Activated CD4-positive, alpha-beta T cell treated with anti-CD3 and anti-CD28 coated beads, Interleukin-2, Interleukin-6, amounts not matched to agents 100 ng/mL and 50 ng/mL, durations not matched to agents 16 hours and 8 hours (primary cell): ENCODE measurements at regions not wholly inside any gene's neighbourhood (a gene's known extent, or its start where the extent isn't known, plus 50 kb on each side); places are given as distances from the start of the nearest gene placed in this dataset.

Source experiments
- DNase-seq: peaks from one replicate; pipeline ENCODE4 v3.0.0-alpha.2; 2020

DNA sequence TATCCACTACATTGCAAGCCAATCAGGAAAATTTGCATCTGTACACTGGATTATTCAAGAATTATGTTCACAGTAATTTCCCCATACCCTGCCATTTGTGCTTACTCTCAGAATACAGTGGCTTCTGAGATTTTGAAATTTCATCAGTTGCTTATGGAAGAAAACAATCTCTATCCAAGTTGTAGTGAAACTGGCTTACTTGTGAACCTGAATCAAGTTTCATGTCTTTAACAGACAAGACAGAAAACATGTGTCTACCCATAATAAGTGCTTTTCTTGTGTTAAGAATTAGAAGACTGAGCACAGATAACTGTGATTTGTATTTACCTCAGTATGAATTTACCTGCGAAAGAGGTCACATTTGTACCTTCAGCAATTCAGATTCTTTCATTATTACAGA lies 672.7 kb upstream of the ADGRL2 start:
- DNase-seq = no peak

DNA sequence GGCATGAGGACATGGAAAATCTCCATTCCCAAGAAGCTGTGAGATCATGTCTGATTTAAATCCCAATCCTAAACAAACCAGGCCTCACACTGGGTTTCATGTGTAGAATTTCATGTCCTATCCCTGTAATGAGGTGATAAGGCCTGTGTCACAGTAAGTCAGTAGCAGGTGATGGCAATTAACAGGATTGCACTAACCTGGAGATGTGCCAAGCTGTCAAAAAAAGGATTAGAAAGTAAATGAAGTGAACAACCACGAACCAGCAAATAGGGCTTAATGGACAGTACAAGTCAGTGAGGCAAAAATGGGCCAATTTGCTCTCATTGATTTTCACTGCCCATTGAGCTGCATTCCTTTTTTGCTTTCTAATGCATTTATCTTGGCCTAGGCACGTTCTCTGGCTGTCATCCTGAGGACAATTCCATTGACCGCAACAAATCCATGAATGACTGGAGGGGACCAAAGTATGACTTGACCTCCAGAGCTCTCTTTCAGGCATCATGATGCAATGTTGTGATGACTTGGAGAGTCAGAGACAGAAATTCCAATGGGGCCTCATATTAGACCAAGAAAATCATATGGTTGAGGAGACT lies 673.6 kb upstream of the ADGRL2 start:
- no peak for DNase-seq

DNA sequence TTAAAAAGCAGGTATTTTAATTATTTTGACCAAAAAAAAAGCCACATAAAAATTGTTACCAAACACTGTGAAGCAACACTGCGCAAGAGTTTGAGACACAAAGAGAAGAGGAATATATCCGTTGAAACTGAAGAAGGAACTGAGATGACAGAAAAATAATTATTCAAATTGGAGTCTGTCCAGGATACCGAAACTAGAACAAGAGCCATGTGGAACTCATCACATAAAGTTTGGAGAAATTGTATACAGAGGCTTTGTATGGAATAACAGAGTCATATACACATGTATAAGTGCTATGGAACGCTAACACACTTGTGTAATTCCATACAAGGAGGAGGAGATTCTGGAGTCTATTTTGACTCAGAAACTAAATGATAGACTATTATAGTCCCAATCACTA lies 675.1 kb upstream of the ADGRL2 start:
- DNase-seq = no peak

DNA sequence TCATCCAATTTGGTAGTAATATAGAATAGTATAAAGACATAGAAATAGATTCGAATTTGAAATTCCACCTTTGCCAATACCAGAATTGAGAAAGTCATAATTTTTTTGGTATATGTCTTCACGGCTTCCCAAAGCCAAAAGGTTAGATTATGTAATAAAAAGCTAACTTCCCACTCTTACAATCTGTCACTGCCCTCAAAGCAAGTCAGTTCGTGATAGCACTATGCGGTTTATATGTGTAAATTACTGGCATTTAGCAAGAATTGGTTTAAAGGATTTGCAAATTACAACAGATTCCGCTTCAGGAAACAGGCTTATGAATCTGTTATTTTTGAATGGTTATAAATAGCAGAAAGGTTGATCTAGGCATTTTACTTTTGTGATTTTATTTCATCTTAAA lies 679.4 kb upstream of the ADGRL2 start:
- no peak for DNase-seq

DNA sequence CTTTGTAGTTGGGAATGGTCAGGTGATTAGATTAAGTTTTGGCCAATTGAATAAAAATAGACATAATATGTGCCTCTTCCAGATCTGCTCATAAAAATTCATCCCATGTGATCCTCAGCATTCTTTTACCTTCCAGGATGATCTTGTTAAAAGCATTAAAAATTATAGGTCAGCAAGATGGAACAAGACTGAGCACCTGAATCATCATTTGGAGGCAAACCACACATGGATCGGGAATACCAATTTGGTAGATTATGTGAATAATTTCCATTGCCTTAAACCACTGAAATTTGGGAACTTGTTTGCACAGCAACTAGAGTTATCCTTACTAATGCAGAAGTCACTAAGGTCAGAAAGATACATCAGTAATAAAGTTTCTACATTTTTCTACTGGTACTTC lies 681.4 kb upstream of the ADGRL2 start:
- DNase-seq = no peak

DNA sequence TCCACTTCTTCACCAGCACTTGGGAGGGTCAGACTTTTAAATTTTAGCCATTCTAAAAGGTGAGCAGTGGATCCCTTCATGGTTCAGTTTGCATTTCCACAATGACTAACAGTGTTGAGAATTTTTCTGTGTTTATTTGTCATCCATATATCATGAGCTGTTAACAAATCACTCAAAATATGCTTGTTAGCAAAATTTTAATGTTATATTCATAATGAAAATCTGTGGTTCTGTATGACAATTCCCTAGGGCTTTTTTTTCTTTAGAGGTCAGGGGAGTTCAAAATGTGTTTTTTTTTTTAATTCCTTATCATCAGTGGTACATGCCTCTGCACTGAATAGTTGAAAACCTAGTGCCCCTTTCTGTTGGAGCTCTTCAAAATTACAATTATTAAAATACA lies 682.2 kb upstream of the ADGRL2 start:
- no peak for DNase-seq

DNA sequence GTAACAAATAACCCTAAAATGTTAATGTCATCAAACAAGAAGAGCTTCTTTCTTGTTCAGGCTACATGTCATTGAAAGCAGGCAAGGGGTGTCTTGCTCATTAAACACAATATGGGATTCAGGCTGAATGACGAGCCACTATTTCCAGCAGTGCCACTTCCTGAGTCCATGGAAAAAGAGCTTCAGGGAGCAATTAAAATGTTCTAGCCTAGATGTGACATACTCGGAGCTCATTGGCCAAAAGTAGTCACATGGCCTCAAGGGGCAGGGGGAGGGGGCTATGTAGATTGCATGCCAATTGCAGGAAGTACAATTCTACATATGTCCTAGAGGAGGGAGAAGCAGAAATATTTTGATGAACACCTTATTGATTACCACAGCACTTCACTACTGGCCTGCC lies 685.3 kb upstream of the ADGRL2 start:
- DNase-seq = no peak

DNA sequence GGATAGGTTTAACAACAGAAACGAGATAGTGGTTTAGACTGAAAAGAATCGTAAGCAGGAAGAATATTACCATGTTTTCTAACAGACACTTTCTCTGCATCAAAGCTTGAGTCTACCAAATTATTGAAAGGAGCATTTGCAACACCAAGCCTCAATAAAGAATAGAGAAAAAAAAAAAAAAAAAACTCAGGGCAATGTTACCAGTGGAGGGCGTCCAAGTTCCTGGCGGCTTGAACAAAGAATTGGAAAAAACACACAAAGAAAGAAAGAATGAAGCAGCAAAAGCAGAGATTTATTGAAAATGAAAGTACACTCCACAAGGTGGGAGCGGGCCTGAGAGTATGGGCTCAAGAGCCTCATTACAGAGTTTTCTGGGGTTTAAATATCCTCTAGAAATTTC lies 686.5 kb upstream of the ADGRL2 start:
- no peak for DNase-seq

DNA sequence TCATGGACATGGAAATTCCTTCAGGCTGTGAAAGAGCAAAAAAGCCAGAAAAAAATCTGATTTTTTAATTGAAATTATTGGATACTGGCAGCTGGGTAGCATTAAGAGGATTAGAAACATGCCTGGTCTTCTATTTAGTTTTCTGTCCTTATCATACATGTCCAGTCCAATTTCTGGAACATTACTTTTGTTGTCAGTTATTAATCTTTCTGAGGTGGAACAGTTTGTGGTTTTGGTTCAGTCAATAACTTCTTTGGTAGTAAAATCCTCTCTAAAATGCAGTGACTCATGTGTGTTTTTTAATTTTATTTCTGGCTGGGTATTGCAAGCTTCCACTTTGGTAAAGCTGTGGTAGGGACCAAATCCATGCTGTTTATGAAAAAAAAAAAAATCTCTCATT lies 687.0 kb upstream of the ADGRL2 start:
- no peak for DNase-seq

DNA sequence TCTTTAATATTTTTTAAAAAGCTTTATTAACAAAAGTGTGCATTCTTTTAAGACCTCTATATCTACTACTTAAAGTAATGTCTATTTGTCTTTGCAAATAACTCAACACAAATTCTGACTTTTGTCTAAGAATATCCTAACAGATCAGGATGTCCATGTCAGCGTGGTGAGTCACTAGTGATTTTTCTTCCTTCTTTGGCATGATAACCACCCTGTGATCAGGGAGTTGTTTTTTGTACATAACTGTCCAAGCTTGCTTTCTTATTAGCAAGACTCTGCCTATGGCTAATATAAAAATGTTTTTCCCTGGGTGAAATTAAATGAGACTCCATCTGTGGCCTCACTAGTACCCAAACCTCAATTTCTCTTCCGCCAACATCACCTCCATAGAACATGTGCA lies 688.9 kb upstream of the ADGRL2 start:
- no peak for DNase-seq

DNA sequence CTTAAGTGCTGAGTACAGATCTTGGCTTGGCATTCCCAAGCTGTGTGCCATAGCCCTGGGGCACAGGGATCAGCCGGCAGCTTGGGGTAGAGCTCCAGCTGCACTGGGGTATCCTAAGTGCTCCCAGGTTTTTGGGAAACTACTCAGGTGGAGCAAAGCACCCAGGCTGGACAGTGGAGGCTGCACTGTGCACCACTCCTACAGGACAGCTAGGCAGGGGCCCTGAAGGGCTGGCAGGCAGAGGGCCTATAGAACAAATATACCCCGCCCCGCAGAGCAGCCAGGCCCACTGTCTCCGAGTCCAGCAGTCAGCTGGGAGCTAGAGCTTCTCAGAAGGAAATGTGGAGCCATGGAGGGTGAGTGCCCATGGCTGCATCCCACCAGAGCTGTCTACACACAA lies 691.7 kb upstream of the ADGRL2 start:
- DNase-seq = no peak

DNA sequence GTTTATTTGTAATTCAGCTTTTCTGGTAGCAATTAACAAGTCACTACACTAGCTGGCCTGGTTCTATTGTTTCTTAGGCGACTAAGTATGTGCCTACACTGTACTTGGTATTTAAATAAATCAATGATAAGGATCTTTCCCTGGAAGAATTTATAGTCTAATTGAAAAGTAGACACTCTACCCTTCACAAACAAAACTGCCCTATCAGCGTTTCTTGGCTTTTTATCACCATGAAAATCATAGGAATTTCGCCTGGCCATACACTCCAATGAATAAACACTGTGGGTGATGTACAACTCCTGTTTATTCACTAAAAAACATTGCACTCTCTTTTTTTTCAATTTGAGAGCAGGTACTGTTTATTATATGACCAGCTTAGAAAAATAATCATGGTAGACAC lies 702.9 kb upstream of the ADGRL2 start:
- no peak for DNase-seq

DNA sequence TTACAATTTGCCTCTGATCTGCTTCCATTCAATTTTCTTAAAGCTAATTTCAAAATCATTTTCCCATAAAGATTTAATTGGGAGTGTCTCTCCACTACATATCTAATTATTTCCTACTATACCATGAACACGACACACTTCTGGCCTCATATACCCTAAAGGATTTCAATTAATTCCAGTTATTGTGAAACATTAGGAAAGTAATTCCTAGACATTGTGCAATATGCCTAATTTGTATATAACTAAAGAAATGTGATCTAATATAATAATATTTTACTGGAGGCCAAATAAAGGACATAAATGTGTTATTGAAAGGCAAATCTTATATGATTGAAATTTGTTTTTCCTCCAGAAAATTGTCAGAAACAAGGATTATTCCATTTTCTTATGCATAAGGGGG lies 727.2 kb upstream of the ADGRL2 start:
- DNase-seq = no peak

DNA sequence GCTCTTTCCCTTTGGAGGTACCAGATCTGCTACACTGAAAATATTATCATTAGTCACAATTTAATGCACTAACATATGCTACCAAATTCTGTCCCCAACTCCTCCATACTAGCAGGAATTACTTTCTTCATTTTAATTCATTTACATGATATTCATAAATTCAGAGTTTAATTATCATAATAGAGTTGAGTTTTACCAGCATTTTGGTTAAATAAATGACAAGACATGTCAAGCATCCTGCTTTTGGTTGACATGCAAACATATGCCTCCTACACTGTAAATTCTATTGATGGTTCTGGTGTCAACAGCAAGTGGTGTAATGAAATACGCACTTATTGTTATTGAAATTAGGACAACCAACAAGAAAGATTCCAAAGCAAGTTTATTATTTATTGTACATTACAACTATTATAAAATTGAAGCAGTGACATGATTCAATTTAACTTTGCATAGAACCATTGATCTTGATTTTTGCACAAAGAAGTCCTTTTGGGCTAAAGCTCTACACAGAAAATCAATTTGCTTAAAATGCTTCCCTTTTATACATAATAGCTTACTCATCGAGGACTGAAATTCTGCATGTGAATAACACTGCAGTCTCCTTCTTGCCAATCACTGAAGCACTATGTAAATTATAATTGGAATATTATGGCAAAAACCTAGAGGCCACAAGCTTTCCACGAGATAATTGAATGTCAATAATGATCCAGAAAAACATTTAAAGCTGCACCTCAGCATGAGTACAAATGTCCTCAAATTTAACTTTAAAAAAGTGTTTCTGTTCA lies 728.6 kb upstream of the ADGRL2 start:
- no peak for DNase-seq

DNA sequence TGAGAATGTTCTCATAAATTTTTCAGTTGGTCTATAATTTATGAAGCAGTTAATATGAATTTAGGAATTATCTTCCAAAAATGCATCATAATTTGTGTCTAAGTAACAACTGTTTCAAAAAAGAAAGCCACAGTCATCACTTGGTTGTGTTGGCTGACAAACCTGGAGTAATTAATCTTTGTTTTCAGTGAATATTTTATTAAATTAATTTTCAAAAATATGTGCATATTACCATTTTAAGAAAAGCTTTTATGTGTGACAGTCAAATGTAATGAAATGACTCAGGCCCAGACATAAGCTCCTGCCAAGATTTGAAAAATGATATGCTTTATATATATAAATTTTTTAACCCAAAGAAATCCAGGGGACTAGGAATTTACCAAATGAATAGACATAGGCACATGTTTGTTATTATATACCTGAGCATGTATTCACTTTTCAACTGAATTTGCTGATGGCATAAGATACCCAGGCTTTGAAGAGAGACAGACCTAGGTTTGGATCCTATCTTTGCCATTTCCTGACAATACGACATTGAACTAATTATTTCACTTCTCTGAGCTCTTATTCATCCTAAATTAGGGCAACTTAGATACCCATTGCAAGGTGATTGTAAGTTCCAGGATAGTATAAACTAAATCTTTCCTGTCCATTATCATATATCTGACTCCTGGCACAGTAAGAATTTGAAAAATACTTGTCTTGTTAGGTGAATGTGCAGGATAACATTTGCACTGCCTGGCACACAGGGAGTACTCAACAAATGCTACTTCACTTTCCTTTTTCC lies 729.5 kb upstream of the ADGRL2 start:
- no peak for DNase-seq

DNA sequence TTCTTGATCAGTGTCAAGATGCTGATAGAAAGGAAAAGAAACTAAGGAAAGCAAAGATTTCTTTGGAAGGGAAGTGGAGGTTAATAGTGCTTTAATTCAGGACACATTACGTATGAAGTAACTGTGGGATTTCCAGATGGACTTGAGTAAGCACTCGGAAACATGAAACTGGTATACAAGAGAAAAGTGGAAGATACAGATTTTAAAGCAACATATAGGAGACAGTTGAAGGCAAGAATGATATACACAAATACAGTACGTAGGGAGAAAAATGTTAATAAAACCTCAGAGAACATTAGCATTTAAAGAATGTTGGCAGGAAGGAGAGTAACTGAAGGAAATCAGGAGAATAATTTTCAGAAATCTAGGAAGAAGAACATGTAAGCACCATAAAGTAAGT lies 730.9 kb upstream of the ADGRL2 start:
- no peak for DNase-seq

DNA sequence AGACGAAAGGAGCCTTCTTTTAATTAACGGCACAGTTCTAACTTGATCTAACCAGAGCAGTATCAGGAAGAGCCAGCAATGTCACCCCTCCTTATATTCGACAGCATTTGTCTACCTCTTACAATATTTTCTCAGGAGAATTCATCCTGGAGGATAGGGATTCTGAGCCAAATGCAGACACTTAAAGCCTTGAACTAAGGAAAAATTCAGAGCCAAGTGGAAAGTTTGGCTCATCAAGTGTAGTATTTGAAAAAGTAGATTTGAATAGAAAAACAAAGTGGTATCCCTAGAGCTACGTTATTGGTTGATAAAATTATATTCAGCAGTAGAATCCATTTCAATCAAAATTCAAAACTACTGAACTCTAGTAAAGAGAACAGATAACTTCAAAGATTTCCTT lies 732.0 kb upstream of the ADGRL2 start:
- no peak for DNase-seq

DNA sequence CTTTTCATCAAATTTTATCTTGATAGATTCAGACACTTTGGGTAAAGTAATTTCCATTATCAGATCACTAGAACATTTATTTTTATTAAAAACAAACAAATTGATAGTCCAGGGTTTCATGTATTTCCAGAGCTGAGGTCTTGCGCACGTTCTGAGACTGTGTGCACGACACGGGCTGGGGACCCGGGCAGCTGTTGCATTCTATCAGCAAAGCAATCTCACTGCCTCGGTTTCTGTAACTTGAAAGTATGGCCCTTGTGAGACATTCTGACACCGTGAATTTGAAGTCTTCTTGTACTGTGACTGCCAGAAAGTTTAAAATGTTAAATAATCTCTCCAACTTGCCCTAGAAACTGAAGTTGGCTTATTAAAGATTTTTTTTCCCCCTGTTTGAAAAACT lies 746.9 kb upstream of the ADGRL2 start:
- no peak for DNase-seq

DNA sequence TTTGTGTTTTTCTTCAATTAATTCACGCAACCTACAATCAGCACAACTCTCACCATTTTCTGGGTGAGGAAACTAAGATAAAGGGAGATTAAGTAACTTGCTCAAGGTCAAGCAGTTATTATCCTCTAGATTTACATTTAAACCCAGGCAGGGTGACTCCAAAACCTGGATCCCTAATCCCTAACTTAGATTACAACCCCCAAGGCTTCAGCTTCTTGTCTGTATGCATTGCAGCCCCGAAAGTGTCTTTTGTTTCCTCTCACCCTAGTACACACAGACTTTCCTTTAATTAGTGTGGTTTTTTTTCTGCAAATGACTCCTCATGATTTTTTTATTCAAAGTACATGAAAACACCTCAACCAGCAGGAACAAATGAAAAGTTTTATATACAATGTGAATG lies 748.6 kb upstream of the ADGRL2 start:
- no peak for DNase-seq

DNA sequence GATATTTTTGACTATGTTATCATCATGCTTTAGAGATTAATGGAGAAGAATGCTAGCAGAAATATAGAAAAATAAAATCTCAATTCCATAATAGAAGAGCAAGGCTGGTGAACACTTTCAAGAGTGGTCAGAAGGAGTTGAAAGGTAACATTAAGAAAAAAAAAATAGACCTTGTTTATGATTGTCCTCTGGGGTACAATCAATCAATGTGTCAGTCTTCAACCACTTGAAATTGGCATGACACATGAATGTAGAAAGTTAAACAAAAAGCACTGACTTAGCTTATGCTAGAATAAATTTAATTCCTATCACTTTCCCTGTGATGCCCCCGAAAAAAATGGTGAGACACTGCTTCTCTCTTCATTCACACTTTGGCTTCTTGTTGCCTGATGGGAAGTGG lies 750.3 kb upstream of the ADGRL2 start:
- DNase-seq = no peak

DNA sequence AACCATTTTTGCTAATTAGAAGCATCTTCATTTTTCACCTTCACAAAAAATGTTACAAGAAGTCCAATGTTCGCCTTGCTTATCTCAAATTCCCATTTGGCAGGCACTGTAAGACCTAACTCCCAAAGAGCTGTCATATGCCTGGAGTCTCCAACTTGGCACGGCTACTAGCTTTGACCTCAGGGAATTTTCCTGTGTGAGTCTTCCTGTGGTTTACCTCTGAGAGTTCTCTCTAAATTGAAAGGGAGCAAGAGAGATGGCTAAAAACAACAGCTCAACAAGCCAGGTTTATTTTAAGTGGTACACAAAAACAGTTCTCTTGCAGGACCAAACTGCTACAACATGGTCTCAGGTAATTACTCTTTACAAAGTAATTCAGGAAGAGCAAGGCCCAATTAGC lies 756.0 kb upstream of the ADGRL2 start:
- no peak for DNase-seq

DNA sequence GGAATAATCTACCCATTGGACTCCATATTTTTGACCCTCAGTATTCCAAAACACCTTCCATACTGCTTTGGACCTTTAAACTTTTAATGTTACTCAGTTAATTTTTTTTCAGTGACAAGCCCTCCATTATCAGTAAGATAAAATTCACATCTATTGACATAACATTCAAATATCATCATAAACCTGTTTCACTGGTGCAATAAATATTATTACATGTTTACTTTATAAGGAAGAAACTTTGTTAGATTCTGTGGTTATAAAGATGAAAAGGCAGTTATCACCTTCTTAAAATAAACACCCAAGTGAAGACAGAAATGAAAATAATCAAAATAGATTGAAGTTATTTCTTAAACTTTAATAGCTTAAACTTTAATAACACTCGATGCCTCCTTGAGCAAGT lies 758.5 kb upstream of the ADGRL2 start:
- no peak for DNase-seq

DNA sequence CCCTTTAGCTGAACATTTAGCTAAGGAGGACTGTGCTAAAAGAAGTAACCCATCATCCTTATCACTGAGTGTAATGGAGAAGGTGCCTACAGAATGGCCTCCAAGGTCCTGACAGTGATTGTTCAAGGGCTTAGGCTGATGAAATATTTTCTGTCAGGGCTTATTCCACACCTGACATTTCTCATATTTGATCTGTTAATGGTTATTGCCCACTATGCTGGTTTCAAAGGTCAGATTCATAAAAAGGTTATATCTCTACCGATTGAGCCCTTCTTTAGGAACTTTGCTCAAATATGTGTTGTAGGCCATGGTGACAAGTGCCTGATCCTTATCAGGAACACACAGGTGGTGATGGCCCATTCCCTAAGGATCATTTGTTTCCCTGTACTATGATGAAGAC lies 766.4 kb upstream of the ADGRL2 start:
- DNase-seq = no peak

DNA sequence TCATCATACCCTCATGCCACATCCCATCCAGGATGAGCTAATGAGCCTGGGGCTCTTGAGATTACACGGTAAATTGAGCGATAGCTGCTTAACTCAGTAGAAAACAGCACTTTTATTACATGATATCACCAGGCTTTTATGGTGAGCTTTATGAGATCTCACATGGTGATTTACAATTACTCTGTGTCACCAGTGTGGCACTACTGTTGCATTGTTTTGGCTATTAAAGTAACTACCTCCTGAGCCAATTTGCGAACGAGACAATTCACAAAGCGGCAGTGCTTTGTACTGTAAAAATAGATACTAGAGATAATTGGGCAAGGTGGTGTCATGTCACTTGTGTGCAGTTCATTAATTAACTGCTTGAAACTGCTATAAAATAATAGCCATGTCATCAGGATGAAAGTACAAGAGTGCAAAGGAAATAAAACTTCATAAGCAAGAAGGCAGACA lies 767.7 kb upstream of the ADGRL2 start:
- DNase-seq = no peak
